Tibial artery (tissue), 4 donors: ENCODE measurements at regions not wholly inside any gene's neighbourhood (a gene's known extent, or its start where the extent isn't known, plus 50 kb on each side); places are given as distances from the start of the nearest gene placed in this dataset.

Experiments used
- DNase-seq, 2 donors: peaks; one replicate each; pipeline ENCODE4 v3.0.0-alpha.2; 2019
- H3K27ac ChIP-seq, 2 donors: fragments of 200-600 bp; sonication (generic) in 1 of 2; 1 replicate in 1 of 2; 2 replicates in 1 of 2; pipeline ENCODE4 v1.5.1; 2018 to 2019; ENCODE audit warnings: mild to moderate bottlenecking in 1 of 2
- H3K27me3 ChIP-seq, 2 donors: fragments of 200-600 bp; sonication (generic) in 1 of 2; one replicate each; pipeline versions ENCODE4 v1.5.1 to v1.6.0; 2016 to 2019
- H3K36me3 ChIP-seq, 3 donors: fragments of 200-600 bp; sonication (generic) in 2 of 3; one replicate each; pipeline ENCODE4 v1.5.1; 2016 to 2019; ENCODE audit warnings: mild to moderate bottlenecking in 2 of 3
- H3K4me1 ChIP-seq, 4 donors: fragments of 200-600 bp; sonication (generic) in 2 of 4; 1 replicate in 3 of 4; 2 replicates in 1 of 4; pipeline ENCODE4 v1.5.1; 2016 to 2019
- H3K4me3 ChIP-seq, 2 donors: fragments of 200-600 bp; sonication (generic) in 1 of 2; 1 replicate in 1 of 2; 2 replicates in 1 of 2; pipeline ENCODE4 v1.5.1; 2018 to 2019; ENCODE audit warnings: mild to moderate bottlenecking in 2 of 2
- H3K9me3 ChIP-seq, 3 donors: fragments of 200-600 bp; sonication (generic) in 1 of 3; one replicate each; pipeline ENCODE4 v1.5.1; 2016 to 2019
- intact Hi-C: fragments of 100-400 bp; cut with DNase I; formaldehyde crosslinking; loops from one replicate; pipeline ENCODE4 v1.15.0; 2023; ENCODE audit warnings: low total_unique reads
- TF ChIP-seq, protein P1 (sequence below), 2 experiments: fragments of 200-600 bp in 1 of 2; fragments of 450-650 bp in 1 of 2; IDR thresholded peaks; one replicate each; pipeline ENCODE4 v1.5.1; 2017 to 2019; ENCODE audit warnings: antibody characterized with exemption in 2 of 2, mild to moderate bottlenecking in 1 of 2, moderate library complexity in 1 of 2

DNA sequence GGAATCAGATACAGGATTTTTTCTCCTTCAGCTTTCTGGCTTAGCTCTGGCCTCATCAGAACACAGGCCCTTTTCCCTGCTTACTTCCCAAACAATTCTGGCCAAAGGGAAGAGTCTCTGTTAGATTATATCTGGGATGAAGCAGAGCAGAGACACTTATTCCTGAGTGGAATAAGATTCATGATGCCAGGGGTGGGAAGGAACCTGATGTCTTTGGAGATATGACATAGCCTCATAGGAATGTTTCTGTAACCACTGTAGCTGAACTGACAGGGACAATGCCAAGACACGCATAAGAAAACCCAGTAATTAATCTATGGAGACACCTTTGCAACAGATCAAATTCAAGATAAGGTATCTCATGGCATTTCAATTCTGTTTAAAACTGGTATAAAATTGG lies 177.1 kb upstream of the RAG2 start:
- no peaks in the 10 kb centered on the region for H3K27me3 ChIP-seq
- no peak for DNase-seq
- H3K27ac ChIP-seq: no peak overlapping the region
- TF ChIP-seq, protein P1, sequence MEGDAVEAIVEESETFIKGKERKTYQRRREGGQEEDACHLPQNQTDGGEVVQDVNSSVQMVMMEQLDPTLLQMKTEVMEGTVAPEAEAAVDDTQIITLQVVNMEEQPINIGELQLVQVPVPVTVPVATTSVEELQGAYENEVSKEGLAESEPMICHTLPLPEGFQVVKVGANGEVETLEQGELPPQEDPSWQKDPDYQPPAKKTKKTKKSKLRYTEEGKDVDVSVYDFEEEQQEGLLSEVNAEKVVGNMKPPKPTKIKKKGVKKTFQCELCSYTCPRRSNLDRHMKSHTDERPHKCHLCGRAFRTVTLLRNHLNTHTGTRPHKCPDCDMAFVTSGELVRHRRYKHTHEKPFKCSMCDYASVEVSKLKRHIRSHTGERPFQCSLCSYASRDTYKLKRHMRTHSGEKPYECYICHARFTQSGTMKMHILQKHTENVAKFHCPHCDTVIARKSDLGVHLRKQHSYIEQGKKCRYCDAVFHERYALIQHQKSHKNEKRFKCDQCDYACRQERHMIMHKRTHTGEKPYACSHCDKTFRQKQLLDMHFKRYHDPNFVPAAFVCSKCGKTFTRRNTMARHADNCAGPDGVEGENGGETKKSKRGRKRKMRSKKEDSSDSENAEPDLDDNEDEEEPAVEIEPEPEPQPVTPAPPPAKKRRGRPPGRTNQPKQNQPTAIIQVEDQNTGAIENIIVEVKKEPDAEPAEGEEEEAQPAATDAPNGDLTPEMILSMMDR (IDR thresholded peaks at IDR 0.05): no peak
- no peaks in the 10 kb centered on the region for H3K4me1 ChIP-seq
- H3K9me3 ChIP-seq: no peaks in the 10 kb centered on the region
- H3K36me3 ChIP-seq: no peaks in the 10 kb centered on the region
- no peak overlapping the region for H3K4me3 ChIP-seq
- intact Hi-C loops: no loop called here

- H3K36me3 ChIP-seq: no peaks in the 10 kb centered on the region
- no peaks in the 10 kb centered on the region for H3K9me3 ChIP-seq
- TF ChIP-seq, protein P1 (IDR thresholded peaks at IDR 0.05): no peak
- no peak for DNase-seq
- H3K27me3 ChIP-seq: no peaks in the 10 kb centered on the region
- no peak overlapping the region for H3K4me3 ChIP-seq
- no peaks in the 10 kb centered on the region for H3K4me1 ChIP-seq
- H3K27ac ChIP-seq: no peak overlapping the region
- intact Hi-C loops: no loop called here
Observed at GRCh38 chr11:36774603-36775002, 176.6 kb upstream of the RAG2 start.

GRCh38 chr11:36763187-36763586 lies 165.2 kb upstream of the RAG2 start:
- no peaks in the 10 kb centered on the region for H3K36me3 ChIP-seq

DNA sequence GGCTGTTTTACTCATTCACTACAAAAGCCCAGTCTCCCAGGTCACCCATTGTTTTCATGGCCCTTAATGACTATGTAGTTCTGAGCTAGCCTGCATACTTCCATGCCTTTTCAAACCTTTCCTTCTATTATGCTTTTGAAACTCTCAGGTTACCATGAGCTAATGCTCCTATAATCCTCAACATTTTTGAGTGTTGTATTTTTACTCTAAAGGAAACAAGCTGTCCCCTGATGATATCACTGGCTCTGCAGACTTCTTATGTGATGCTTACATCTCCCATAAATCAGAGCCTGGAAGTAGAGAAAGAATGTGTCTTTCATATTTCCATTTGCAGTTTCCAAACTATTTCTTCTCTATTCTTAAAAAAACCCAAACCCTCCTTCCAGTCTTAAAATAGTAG lies 159.0 kb upstream of the RAG2 start:
- Histone ChIP-seq H3K4me1 (no peaks in the 10 kb centered on the region), H3K36me3 (no peaks in the 10 kb centered on the region), H3K27ac (no peak overlapping the region), H3K27me3 (peaks cover 0 to 4% of the 10 kb centered on the region in 2 donors), H3K4me3 (no peak overlapping the region), H3K9me3 (no peaks in the 10 kb centered on the region)
- intact Hi-C loops: no loop called here
- TF ChIP-seq, protein P1 (IDR thresholded peaks at IDR 0.05): no peak
- no peak for DNase-seq

More at GRCh38 chr11:36763187-36763586, 165.2 kb upstream of the RAG2 start:
- no peaks in the 10 kb centered on the region for H3K27me3 ChIP-seq
- H3K9me3 ChIP-seq: no peaks in the 10 kb centered on the region
- DNase-seq: no peak
- no peaks in the 10 kb centered on the region for H3K4me1 ChIP-seq
- TF ChIP-seq, protein P1 (IDR thresholded peaks at IDR 0.05): no peak
- H3K4me3 ChIP-seq: no peak overlapping the region
- no peak overlapping the region for H3K27ac ChIP-seq
- intact Hi-C loops: no loop called here

GRCh38 chr11:36753960-36754359 lies 155.9 kb upstream of the RAG2 start:
- Histone ChIP-seq H3K4me3 (no peak overlapping the region), H3K9me3 (no peaks in the 10 kb centered on the region), H3K4me1 (no peaks in the 10 kb centered on the region), H3K36me3 (no peaks in the 10 kb centered on the region), H3K27me3 (peaks cover 0 to 9% of the 10 kb centered on the region in 2 donors), H3K27ac (no peak overlapping the region)
- TF ChIP-seq, protein P1 (IDR thresholded peaks at IDR 0.05): no peak
- intact Hi-C loops: no loop called here
- DNase-seq: no peak

GRCh38 chr11:36751996-36752395 lies 154.0 kb upstream of the RAG2 start:
- Histone ChIP-seq H3K27ac (no peak overlapping the region), H3K36me3 (no peaks in the 10 kb centered on the region), H3K27me3 (peaks cover 0 to 14% of the 10 kb centered on the region in 2 donors), H3K4me1 (no peaks in the 10 kb centered on the region), H3K9me3 (no peaks in the 10 kb centered on the region), H3K4me3 (no peak overlapping the region)
- no peak for DNase-seq
- TF ChIP-seq, protein P1 (IDR thresholded peaks at IDR 0.05): no peak
- intact Hi-C loops: no loop called here
